ENCODE measurements at regions not wholly inside any gene's neighbourhood (a gene's known extent, or its start where the extent isn't known, plus 50 kb on each side); places are given as distances from the start of the nearest gene placed in this dataset.

DNA sequence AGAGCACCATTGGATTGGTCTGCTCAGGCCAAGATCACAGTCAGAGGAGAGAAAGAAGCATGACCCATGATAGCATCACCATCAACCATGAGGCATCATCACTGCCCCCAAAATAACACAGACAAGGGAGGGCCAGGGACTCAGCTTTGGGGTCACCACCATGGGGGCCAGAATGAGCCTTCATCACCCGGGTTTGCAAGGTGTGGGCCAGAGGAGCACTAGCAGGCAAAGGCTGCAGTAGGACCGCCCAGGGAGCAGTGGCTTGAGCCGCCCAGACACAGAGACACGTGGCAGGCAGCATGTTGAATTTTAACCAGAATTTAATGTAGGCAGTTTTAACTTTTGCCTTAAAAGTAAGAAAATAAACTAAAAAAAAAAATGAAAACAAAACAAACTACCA, 53.7 kb upstream of the TMPRSS2 start:
- TF ChIP-seq, protein P1, sequence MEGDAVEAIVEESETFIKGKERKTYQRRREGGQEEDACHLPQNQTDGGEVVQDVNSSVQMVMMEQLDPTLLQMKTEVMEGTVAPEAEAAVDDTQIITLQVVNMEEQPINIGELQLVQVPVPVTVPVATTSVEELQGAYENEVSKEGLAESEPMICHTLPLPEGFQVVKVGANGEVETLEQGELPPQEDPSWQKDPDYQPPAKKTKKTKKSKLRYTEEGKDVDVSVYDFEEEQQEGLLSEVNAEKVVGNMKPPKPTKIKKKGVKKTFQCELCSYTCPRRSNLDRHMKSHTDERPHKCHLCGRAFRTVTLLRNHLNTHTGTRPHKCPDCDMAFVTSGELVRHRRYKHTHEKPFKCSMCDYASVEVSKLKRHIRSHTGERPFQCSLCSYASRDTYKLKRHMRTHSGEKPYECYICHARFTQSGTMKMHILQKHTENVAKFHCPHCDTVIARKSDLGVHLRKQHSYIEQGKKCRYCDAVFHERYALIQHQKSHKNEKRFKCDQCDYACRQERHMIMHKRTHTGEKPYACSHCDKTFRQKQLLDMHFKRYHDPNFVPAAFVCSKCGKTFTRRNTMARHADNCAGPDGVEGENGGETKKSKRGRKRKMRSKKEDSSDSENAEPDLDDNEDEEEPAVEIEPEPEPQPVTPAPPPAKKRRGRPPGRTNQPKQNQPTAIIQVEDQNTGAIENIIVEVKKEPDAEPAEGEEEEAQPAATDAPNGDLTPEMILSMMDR (IDR thresholded peaks at IDR 0.05; ENCODE audit: insufficient read depth, low read length) = no peak
- no peak for TF ChIP-seq POLR2AphosphoS5 (IDR thresholded peaks at IDR 0.05; ENCODE audit: low read depth)
